HG02885 (cell line): ENCODE measurements at regions not wholly inside any gene's neighbourhood (a gene's known extent, or its start where the extent isn't known, plus 50 kb on each side); places are given as distances from the start of the nearest gene placed in this dataset.
"Not testable (repeated sequence)": the region's sequence is repeated elsewhere in the genome, so short reads cannot be mapped to it uniquely, and the experiment has no call there.

Experiments
- ATAC-seq: cut with Tn5 transposase; IDR thresholded peaks from one replicate; pipeline ENCODE4 v1.9.1; 2021; ENCODE audit warnings: mild to moderate bottlenecking; ENCODE audit not compliant: unreplicated experiment, poor library complexity

DNA sequence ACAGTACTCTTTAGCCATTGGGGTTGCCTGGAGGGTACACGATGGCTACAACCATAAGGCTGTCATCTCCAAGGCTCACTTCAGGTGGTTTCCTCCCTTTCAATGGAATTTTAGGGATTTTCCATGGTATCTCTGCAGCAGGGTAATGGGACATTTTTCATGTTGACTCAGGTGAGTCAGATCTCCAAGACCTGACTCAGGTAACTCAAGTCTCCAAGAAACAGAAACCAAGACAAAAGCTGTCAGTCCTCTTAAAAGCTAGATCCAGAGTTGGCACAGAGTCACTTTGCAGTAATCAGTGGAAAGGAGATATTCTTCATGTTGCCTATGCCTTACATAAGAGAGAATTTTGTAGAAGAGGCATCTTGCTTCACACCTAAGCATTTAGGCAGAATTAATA, 375.8 kb upstream of the ARPP21 start:
- ATAC-seq, result no peak

DNA sequence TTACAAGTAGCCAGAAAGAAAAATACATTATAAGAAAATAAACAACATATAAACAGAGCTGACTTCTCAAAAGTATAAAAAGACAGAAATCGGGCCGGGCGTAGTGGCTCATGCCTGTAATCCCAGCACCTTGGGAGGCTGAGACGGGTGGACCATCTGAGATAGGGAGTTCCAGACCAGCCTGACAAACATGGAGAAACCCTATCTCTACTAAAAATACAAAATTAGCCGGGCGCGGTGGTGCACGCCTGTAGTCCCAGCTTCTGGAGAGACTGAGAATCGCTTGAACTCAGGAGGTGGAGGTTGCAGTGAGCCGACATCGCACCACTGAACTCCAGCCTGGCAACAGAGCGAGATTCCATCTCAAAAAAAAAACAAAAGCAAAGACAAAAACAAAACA, 373.3 kb upstream of the ARPP21 start:
- ATAC-seq, result not testable (repeated sequence)

DNA sequence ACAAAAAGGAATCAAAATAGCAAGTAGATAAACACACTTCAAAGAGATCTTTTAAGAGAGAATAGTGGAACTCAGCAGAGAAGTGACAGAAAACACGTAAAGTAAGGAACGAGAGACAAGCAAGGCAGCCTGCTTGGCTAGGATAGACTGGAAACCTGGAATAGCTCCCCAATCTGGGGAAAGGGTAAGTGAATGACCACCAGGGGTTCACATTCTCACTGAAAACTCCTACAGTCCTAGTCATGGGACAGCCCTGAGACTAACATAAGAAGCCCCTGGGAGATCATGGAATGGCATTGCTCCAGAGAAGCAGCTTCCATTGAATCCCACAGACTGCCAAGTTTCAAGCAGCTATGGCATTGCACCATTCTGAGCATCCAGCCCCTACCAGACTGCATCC, 363.6 kb upstream of the ARPP21 start:
- ATAC-seq, result no peak

GRCh38 chr3:35276568-35276967, 362.8 kb upstream of the ARPP21 start:
- no peak for ATAC-seq

DNA sequence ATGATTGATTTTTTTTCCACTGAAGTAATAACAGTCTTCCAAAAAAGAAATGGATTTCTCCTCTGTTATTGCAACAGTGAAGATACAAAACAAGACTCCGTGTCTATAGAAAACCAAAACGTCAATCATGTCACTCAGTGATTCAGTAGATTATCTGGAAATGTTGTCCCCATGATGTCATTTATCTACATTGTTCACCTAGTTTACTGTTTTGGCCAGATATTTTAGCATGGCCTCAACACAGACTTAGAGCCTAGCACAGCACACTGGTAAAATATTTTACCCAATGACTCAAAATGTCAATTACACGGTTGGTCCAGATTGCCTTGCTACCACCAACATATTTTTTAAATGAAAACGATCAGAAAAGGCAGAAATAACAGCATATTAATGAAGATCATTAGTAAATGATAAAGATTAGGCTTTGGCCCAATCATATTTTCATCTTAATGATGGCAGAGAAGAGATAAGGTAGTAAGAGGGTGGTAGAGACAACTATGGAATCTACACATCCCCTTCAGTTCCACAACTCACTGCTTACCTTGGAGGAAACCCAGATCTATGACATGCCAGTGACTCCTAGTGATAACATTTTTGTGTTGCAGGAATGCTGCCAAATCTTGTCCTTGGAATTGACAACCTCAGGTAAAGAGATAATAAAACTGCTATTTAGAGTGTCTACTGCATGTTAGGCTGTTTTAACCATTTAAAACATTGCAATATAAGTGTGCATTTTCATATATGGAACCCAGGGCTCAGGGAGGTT, 347.7 kb upstream of the ARPP21 start:
- no peak for ATAC-seq

DNA sequence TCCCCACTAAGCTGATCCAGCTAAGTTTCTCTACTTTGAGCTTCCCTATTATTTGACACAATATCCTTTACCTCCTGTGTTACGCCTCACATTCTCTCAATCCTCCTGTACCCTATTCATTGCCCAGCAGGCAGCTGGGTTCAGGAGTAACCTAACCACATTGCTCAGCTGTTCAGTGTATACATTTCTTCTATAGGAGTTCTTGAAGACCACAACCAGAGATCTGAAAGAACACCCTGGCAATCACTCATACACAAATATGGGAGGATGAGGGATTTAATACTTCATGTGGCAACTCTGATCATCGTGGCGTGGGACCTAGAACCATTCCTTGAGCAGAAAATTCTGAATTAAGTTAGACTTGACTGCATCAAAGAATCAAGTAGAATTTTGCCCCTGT, 346.8 kb upstream of the ARPP21 start:
- no peak for ATAC-seq

DNA sequence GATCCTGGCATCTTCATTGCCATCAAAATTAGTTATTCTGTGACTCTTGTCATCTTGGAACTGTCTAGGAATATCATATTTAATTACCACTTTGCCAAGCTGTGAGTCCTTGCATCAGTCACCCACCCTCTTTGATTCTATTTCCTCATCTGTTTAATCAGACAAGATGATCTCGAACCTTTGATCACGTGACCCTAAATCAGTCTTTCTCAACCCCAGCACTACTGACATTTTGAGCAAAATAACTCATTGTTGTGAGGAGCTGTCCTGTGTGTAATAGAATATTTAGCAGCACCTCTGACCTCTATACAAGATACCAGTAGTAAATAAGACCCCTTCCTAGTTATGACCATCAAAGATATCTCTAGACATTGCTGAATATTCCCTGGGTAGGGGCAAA, 343.4 kb upstream of the ARPP21 start:
- no peak for ATAC-seq

GRCh38 chr3:35296533-35296932, 342.8 kb upstream of the ARPP21 start:
- ATAC-seq, result peak; percentile 58

DNA sequence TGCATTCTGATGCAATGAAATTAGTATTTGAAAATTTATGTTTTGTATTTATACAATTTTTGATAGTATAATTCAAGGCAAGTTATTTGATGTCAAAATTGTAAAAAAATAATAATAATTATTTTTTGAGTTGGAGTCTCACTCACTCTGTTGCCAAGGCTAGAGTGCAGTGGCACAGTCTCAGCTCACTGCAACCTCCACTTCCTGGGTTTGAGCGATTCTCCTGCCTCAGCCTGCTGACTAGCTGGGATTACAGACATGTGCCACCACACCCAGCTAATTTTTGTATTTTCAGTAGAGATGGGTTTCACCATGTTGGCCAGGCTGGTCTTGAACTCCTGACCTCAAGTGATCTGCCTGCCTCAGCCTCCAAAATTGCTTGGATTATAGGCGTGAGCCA, 342.4 kb upstream of the ARPP21 start:
- ATAC-seq, result not testable (repeated sequence)

DNA sequence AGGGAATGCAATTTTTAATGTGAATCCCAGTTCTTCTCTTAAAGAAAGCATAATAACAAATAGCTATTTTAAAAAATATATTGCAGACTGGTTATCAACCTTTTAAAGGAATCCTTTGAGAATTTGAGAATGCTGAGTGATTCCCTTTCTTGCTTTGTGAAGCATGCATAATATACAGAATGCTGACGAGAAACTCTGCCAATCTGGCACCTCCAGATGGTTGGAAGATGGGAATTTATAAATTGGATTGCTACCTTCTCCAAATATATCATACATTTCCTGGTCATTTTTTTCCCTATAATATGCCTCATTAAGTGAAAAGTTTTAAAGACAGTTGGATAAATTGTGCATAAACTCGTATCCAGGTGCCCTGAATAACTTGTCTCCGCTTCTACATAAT, 333.9 kb upstream of the ARPP21 start:
- no peak for ATAC-seq

- ATAC-seq, result no peak
Observed at GRCh38 chr3:35307296-35307695, 332.0 kb upstream of the ARPP21 start.

DNA sequence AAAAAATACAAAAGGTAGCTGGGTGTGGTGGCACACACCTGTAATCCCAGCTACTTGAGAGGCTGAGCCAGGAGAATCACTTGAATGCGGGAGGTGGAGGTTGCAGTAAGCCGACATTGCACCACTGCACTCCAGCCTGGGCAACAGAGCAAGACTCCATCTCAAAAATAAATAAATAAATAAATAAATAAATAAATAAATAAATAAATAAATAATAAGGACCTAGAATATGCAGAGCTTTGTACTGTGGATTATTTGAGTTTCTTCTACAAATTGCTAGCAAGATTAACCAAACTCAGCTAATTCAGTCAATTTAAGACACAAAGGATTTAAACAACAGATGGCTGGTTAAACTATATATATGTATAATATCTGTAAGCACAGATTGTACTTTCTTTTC, 322.5 kb upstream of the ARPP21 start:
- not testable (repeated sequence) for ATAC-seq

DNA sequence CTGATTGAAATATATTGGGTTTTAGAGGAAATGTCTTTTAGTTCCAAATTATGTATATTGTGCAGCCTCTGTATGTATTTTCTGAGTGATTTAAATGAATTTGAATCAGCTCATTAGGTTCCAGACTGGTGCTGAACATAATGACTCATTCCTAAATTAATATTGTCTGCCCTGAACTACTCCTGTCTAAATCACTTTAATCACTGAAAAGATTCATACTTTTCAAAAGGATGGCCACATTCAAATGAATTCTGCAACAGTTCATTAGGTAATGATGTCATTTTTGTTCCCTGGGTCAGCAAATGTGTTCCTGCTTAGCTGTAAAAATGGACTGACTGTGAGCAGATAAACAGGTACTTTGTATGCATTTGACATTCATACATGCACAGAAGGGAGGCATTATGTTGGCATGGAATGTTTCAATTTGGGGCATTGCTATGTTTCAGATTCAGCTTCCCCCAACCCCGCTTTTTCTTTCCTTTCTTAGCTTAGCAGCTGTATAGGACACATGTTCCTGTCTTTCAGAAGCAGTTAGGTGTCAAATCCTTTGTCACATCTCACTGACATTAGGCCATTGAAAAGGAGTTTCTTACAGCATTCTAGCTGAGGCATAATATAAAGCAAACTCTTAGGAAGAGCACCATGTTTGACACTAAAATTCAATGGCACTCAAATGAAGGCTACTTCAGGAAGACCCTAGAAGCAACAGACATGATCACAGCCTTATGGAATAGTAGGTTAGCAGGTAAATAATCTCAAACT, 318.5 kb upstream of the ARPP21 start:
- ATAC-seq, result no peak

DNA sequence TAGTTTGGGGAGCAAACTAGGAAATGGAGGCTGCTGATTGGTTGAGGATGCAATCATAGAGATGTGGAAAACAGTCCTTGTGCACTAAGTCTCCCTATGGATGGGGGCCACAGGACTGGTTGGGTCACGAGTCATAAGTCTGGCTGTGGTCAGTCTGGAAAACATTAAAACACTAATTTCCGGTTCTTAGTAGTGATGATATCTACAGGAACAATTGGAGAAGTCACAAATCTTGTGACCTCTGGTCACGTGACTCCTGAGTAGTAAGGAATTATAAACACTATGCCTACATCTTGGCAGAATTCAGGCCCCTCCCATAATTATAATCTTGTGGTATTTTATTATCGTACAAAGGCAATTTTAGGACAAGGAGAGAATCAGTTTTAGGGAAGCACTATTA, 317.3 kb upstream of the ARPP21 start:
- ATAC-seq, result no peak

GRCh38 chr3:35335703-35336102, 303.6 kb upstream of the ARPP21 start:
- ATAC-seq, result no peak

DNA sequence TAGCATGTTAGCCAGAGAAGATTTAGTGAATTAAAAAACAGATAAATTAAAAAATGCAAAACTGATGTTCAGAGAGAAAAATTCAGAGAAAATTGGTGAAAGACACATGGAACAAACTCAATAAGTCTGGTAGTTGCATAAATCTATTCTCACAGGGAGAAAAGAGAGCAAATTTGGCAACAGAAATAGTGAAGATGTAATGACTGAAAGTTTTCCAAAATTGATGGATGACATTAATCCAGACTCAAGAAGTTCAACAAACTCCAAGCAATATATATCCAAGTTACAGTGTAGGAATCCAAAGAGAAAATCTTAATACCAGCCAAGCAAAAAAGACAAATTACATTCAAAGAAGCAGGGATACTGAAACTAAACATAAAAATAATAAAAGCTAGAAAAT, 302.7 kb upstream of the ARPP21 start:
- no peak for ATAC-seq

GRCh38 chr3:35338186-35338585, 301.1 kb upstream of the ARPP21 start:
- ATAC-seq, result no peak

GRCh38 chr3:35380196-35380595, 259.1 kb upstream of the ARPP21 start:
- no peak for ATAC-seq

GRCh38 chr3:35383216-35383615, 256.1 kb upstream of the ARPP21 start:
- ATAC-seq, result no peak

- ATAC-seq, result no peak
Observed at GRCh38 chr3:35383719-35384555, 255.4 kb upstream of the ARPP21 start.

GRCh38 chr3:35385271-35385670, 254.1 kb upstream of the ARPP21 start:
- ATAC-seq, result no peak
